ENCODE measurements at regions not wholly inside any gene's neighbourhood (a gene's known extent, or its start where the extent isn't known, plus 50 kb on each side); places are given as distances from the start of the nearest gene placed in this dataset.

DNA sequence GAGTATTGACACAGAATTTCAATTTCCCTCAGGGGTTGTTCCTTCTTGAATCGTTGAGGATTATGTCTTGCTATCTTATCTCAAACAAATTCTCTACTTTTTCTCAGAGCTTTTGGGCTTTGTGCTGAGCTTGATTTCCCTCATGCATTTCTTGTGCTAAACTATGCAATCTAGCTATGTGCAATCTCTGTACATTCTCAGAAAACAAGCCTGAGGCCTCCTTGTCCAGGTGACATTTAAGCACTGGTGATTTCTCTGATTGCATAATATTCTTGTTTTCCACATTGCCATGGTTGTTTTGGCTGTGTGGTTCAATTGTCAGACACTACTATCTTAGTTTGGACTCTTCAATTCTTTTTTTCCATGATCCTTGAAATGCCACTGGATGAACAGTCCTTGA lies 81.2 kb upstream of the MAN1A1 start:
- no peak overlapping the region for H3K27ac ChIP-seq (ENCODE audit: low read depth, low read length, poor library complexity, severe bottlenecking)
- ChIA-PET CTCF (no interaction called here), POLR2A (ENCODE audit: low non-redundant PET) (no interaction called here)
- TF ChIP-seq EZH2 (IDR thresholded peaks at IDR 0.05; ENCODE audit: borderline replicate concordance, low read depth, low read length, poor library complexity, severe bottlenecking) = no peak
- TF ChIP-seq, protein P1, sequence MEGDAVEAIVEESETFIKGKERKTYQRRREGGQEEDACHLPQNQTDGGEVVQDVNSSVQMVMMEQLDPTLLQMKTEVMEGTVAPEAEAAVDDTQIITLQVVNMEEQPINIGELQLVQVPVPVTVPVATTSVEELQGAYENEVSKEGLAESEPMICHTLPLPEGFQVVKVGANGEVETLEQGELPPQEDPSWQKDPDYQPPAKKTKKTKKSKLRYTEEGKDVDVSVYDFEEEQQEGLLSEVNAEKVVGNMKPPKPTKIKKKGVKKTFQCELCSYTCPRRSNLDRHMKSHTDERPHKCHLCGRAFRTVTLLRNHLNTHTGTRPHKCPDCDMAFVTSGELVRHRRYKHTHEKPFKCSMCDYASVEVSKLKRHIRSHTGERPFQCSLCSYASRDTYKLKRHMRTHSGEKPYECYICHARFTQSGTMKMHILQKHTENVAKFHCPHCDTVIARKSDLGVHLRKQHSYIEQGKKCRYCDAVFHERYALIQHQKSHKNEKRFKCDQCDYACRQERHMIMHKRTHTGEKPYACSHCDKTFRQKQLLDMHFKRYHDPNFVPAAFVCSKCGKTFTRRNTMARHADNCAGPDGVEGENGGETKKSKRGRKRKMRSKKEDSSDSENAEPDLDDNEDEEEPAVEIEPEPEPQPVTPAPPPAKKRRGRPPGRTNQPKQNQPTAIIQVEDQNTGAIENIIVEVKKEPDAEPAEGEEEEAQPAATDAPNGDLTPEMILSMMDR (conservative IDR thresholded peaks at IDR 0.05; ENCODE audit: low read depth, low read length) = no peak
- no peaks in the 10 kb centered on the region for H3K36me3 ChIP-seq (ENCODE audit: insufficient read depth, low read length, poor library complexity, severe bottlenecking)
- H3K9me3 ChIP-seq (ENCODE audit: low read depth, low read length, poor library complexity, severe bottlenecking) = no peaks in the 10 kb centered on the region
- peaks cover 6% of the 10 kb centered on the region for H3K27me3 ChIP-seq (replicated peaks; ENCODE audit: insufficient read depth, low read depth, low read length, poor library complexity)
- no peaks in the 10 kb centered on the region for H3K4me1 ChIP-seq (ENCODE audit: insufficient read depth, low read length, poor library complexity, severe bottlenecking)
- no peak for DNase-seq (ENCODE audit: low spot score)
- H3K4me3 ChIP-seq (ENCODE audit: low read depth, low read length, poor library complexity, severe bottlenecking) = no peak overlapping the region
- no TSS peak for BruUV-seq (replicated peaks)
- intact Hi-C loops (cut with micrococcal nuclease; ENCODE audit: unreplicated experiment) = no loop called here

DNA sequence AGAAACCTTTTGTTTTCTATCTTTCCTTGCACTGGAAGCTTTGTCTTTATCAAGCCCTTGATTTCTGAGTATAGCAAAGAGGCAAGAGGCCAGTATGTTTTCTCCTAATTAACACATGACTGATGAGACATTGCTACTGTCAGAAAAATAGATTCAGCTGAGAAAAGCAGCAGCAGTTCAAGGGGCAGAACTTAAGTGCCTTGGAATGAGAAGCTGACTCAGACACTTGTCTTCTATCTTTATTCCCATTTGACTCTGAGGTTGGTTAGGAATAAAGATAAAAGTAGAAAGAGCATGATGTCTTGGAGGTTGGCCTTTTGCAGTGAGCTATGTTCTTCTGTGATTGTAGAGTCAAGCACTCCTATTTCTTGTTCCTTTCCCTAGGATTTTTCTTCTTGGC lies 79.1 kb upstream of the MAN1A1 start:
- intact Hi-C loops (cut with micrococcal nuclease; ENCODE audit: unreplicated experiment) = no loop called here
- Histone ChIP-seq H3K27ac (ENCODE audit: low read depth, low read length, poor library complexity, severe bottlenecking) (no peak overlapping the region), H3K9me3 (ENCODE audit: low read depth, low read length, poor library complexity, severe bottlenecking) (no peaks in the 10 kb centered on the region), H3K36me3 (ENCODE audit: insufficient read depth, low read length, poor library complexity, severe bottlenecking) (no peaks in the 10 kb centered on the region), H3K4me3 (ENCODE audit: low read depth, low read length, poor library complexity, severe bottlenecking) (no peak overlapping the region), H3K27me3 (replicated peaks; ENCODE audit: insufficient read depth, low read depth, low read length, poor library complexity) (peaks cover 6% of the 10 kb centered on the region), H3K4me1 (ENCODE audit: insufficient read depth, low read length, poor library complexity, severe bottlenecking) (no peaks in the 10 kb centered on the region)
- POLR2A ChIA-PET (ENCODE audit: low non-redundant PET) = no interaction called here
- CTCF ChIA-PET = no interaction called here
- TF ChIP-seq EZH2 (IDR thresholded peaks at IDR 0.05; ENCODE audit: borderline replicate concordance, low read depth, low read length, poor library complexity, severe bottlenecking) = no peak
- TF ChIP-seq, protein P1 (conservative IDR thresholded peaks at IDR 0.05; ENCODE audit: low read depth, low read length) = no peak
- DNase-seq (ENCODE audit: low spot score) = no peak
- BruUV-seq (replicated peaks) = no TSS peak

DNA sequence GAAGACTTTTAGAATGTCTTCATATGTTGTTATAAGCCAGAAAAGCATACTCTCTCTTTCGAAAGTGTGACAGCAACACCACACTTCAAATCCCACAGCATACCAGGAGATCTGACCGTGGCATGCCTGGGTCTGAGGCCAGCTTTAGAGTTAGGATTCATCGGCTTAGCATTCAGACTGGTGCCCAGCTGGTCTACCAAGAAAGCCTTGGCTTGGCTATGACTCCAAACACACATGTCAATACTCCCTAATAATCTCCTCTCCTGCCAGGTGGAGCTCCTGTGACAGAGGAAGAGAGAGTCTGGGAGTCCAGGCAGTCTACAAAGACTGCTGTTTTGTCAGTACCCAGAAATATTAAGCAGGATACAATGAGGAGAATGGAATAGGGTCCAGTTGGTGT lies 77.1 kb upstream of the MAN1A1 start:
- H3K27ac ChIP-seq (ENCODE audit: low read depth, low read length, poor library complexity, severe bottlenecking) = no peak overlapping the region
- no peaks in the 10 kb centered on the region for H3K36me3 ChIP-seq (ENCODE audit: insufficient read depth, low read length, poor library complexity, severe bottlenecking)
- H3K4me3 ChIP-seq (ENCODE audit: low read depth, low read length, poor library complexity, severe bottlenecking) = no peak overlapping the region
- TF ChIP-seq, protein P1 (conservative IDR thresholded peaks at IDR 0.05; ENCODE audit: low read depth, low read length) = no peak
- no peak for TF ChIP-seq EZH2 (IDR thresholded peaks at IDR 0.05; ENCODE audit: borderline replicate concordance, low read depth, low read length, poor library complexity, severe bottlenecking)
- H3K9me3 ChIP-seq (ENCODE audit: low read depth, low read length, poor library complexity, severe bottlenecking) = no peaks in the 10 kb centered on the region
- no TSS peak for BruUV-seq (replicated peaks)
- CTCF ChIA-PET = no interaction called here
- DNase-seq (ENCODE audit: low spot score) = no peak
- no peaks in the 10 kb centered on the region for H3K4me1 ChIP-seq (ENCODE audit: insufficient read depth, low read length, poor library complexity, severe bottlenecking)
- H3K27me3 ChIP-seq (replicated peaks; ENCODE audit: insufficient read depth, low read depth, low read length, poor library complexity) = no peaks in the 10 kb centered on the region
- intact Hi-C loops (cut with micrococcal nuclease; ENCODE audit: unreplicated experiment) = no loop called here
- POLR2A ChIA-PET (ENCODE audit: low non-redundant PET) = no interaction called here
